ENCODE measurements at regions not wholly inside any gene's neighbourhood (a gene's known extent, or its start where the extent isn't known, plus 50 kb on each side); places are given as distances from the start of the nearest gene placed in this dataset.

GRCh38 chr2:3911882-3912455 lies 208.6 kb downstream of the DCDC2C start:
- intact Hi-C loops (cut with micrococcal nuclease) = no loop called here
- Histone ChIP-seq H3K36me3 (ENCODE audit: control insufficient read depth in 1 of 2, insufficient read depth in 2 of 2, low read length in 2 of 2) (no peaks in the 10 kb centered on the region), H3K4me3 (replicated peaks in 1 of 2; ENCODE audit: low read depth in 1 of 2, low read length in 2 of 2) (no peak overlapping the region), H3K27ac (ENCODE audit: low read depth, low read length) (no peak overlapping the region), H3K4me2 (ENCODE audit: low read length) (no peak overlapping the region), H3K9me3 (ENCODE audit: control insufficient read depth in 1 of 2, insufficient read depth in 1 of 2, low read depth in 1 of 2, low read length in 2 of 2) (peaks cover 0 to 4% of the 10 kb centered on the region in 2 experiments; a peak in 1 of 4 replicates), H4K20me1 (ENCODE audit: insufficient read depth) (no peaks in the 10 kb centered on the region), H3K79me2 (ENCODE audit: insufficient read depth, low read length) (no peaks in the 10 kb centered on the region), H2AFZ (ENCODE audit: low read depth, low read length, poor library complexity, severe bottlenecking) (no peak overlapping the region), H3K4me1 (ENCODE audit: control insufficient read depth in 1 of 2, insufficient read depth in 2 of 2, low read length in 2 of 2) (no peaks in the 10 kb centered on the region), H3K27me3 (ENCODE audit: insufficient read depth, low read length) (peaks cover 4% of the 10 kb centered on the region; the same call in 1 of the 2 replicates), H3K9ac (ENCODE audit: low read length) (no peak overlapping the region), H3K9me2 (ENCODE audit: insufficient read depth) (no peaks in the 10 kb centered on the region)
- RAD21 ChIA-PET (ENCODE audit: low non-redundant PET in 1 of 2, low total read pairs in 2 of 2, uncharacterized antibody in 2 of 2, unreplicated experiment in 2 of 2) = no interaction called here
- CTCF ChIA-PET = no interaction called here
- BruUV-seq (replicated peaks) = no TSS peak
- POLR2A ChIA-PET = no interaction called here
- TF ChIP-seq EGR1 (IDR thresholded peaks at IDR 0.05; ENCODE audit: low read depth) (no peak), CBX3 (IDR thresholded peaks at IDR 0.05; ENCODE audit: low read depth) (no peak), JUND (IDR thresholded peaks at IDR 0.05) (no peak), RAD21 (IDR thresholded peaks at IDR 0.05; ENCODE audit: low read depth) (no peak)
- TF ChIP-seq, protein P1, sequence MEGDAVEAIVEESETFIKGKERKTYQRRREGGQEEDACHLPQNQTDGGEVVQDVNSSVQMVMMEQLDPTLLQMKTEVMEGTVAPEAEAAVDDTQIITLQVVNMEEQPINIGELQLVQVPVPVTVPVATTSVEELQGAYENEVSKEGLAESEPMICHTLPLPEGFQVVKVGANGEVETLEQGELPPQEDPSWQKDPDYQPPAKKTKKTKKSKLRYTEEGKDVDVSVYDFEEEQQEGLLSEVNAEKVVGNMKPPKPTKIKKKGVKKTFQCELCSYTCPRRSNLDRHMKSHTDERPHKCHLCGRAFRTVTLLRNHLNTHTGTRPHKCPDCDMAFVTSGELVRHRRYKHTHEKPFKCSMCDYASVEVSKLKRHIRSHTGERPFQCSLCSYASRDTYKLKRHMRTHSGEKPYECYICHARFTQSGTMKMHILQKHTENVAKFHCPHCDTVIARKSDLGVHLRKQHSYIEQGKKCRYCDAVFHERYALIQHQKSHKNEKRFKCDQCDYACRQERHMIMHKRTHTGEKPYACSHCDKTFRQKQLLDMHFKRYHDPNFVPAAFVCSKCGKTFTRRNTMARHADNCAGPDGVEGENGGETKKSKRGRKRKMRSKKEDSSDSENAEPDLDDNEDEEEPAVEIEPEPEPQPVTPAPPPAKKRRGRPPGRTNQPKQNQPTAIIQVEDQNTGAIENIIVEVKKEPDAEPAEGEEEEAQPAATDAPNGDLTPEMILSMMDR (IDR thresholded peaks at IDR 0.05 in 2 of 3, conservative IDR thresholded peaks at IDR 0.05 in 1 of 3; ENCODE audit: borderline replicate concordance in 1 of 3, insufficient read depth in 1 of 3, low read depth in 2 of 3, low read length in 2 of 3) = no peak
- no peak for DNase-seq (ENCODE audit: low read depth, low spot score)
- ATAC-seq = no peak

- no peak overlapping the region for H2AFZ ChIP-seq (ENCODE audit: low read depth, low read length, poor library complexity, severe bottlenecking)
Measured at GRCh38 chr2:3913166-3913565, 209.8 kb downstream of the DCDC2C start.

More at GRCh38 chr2:3913166-3913565, 209.8 kb downstream of the DCDC2C start:
- H3K9me2 ChIP-seq (ENCODE audit: insufficient read depth) = no peaks in the 10 kb centered on the region
- BruUV-seq (replicated peaks) = no TSS peak
- ChIA-PET POLR2A (no interaction called here), CTCF (no interaction called here), RAD21 (ENCODE audit: low non-redundant PET in 1 of 2, low total read pairs in 2 of 2, uncharacterized antibody in 2 of 2, unreplicated experiment in 2 of 2) (no interaction called here)
- H3K9ac ChIP-seq (ENCODE audit: low read length) = no peak overlapping the region
- DNase-seq (ENCODE audit: low read depth, low spot score) = no peak
- H3K27ac ChIP-seq (ENCODE audit: low read depth, low read length) = no peak overlapping the region
- TF ChIP-seq ZNF274 (IDR thresholded peaks at IDR 0.05; ENCODE audit: low read depth, low read length) (no peak), POLR2A (IDR thresholded peaks at IDR 0.05; ENCODE audit: borderline replicate concordance, extremely low read depth, insufficient read depth, insufficient read length) (no peak), JUND (IDR thresholded peaks at IDR 0.05) (no peak)
- no peaks in the 10 kb centered on the region for H3K79me2 ChIP-seq (ENCODE audit: insufficient read depth, low read length)
- intact Hi-C loops (cut with micrococcal nuclease) = no loop called here
- H3K9me3 ChIP-seq (ENCODE audit: control insufficient read depth in 1 of 2, insufficient read depth in 1 of 2, low read depth in 1 of 2, low read length in 2 of 2) = peaks cover 0 to 4% of the 10 kb centered on the region in 2 experiments; a peak in 1 of 4 replicates
- H3K4me1 ChIP-seq (ENCODE audit: control insufficient read depth in 1 of 2, insufficient read depth in 2 of 2, low read length in 2 of 2) = no peaks in the 10 kb centered on the region
- H3K4me3 ChIP-seq (replicated peaks in 1 of 2; ENCODE audit: low read depth in 1 of 2, low read length in 2 of 2) = no peak overlapping the region
- ATAC-seq = no peak
- no peaks in the 10 kb centered on the region for H3K36me3 ChIP-seq (ENCODE audit: control insufficient read depth in 1 of 2, insufficient read depth in 2 of 2, low read length in 2 of 2)
- H3K27me3 ChIP-seq (ENCODE audit: insufficient read depth, low read length) = peaks cover 4% of the 10 kb centered on the region; the same call in 1 of the 2 replicates
- H3K4me2 ChIP-seq (ENCODE audit: low read length) = no peak overlapping the region
- H4K20me1 ChIP-seq (ENCODE audit: insufficient read depth) = no peaks in the 10 kb centered on the region
